Ovary (tissue), 7 donors: ENCODE measurements at regions not wholly inside any gene's neighbourhood (a gene's known extent, or its start where the extent isn't known, plus 50 kb on each side); places are given as distances from the start of the nearest gene placed in this dataset.

Experiments
- DNase-seq, 5 donors: peaks; one replicate each; pipeline ENCODE4 v3.0.0-alpha.2; 2019 to 2020
- H3K27ac ChIP-seq, 2 donors: fragments of 200-600 bp; one replicate each; pipeline versions ENCODE4 v1.5.1 to v1.8.0; 2019 to 2022
- H3K27me3 ChIP-seq: fragments of 200-600 bp; one replicate; pipeline ENCODE4 v1.8.0; 2022
- H3K36me3 ChIP-seq: fragments of 200-600 bp; sonication (generic); one replicate; pipeline ENCODE4 v1.5.1; 2019
- H3K4me1 ChIP-seq: one replicate; pipeline ENCODE4 v1.8.1; 2013; ENCODE audit warnings: mild to moderate bottlenecking, moderate library complexity; ENCODE audit not compliant: insufficient read depth
- H3K4me3 ChIP-seq: fragments of 200-600 bp; sonication (generic); one replicate; pipeline ENCODE4 v1.5.1; 2017
- H3K9me3 ChIP-seq, 2 donors: fragments of 200-600 bp in 1 of 2; sonication (generic) in 1 of 2; one replicate each; pipeline versions ENCODE4 v1.5.1 to v1.8.1; 2013 to 2019; ENCODE audit warnings: mild to moderate bottlenecking in 1 of 2, moderate library complexity in 1 of 2
- CTCF ChIP-seq, 3 donors: fragments of 450-650 bp in 2 of 3; fragments of 200-600 bp in 1 of 3; IDR thresholded peaks; one replicate each; pipeline versions ENCODE4 v1.5.1 to v1.8.0; 2016 to 2022; ENCODE audit warnings: antibody characterized with exemption in 3 of 3, mild to moderate bottlenecking in 1 of 3
- EP300 ChIP-seq: sonication (generic); formaldehyde crosslinking; IDR thresholded peaks from one replicate; pipeline ENCODE4 v1.6.1; 2017; ENCODE audit warnings: antibody characterized with exemption
- POLR2A ChIP-seq: fragments of 450-650 bp; IDR thresholded peaks from one replicate; pipeline ENCODE4 v1.6.1; 2017; ENCODE audit warnings: antibody characterized with exemption, mild to moderate bottlenecking, moderate library complexity
- WGBS, 3 donors: extraction: QIAGEN DNeasy Blood & Tissue Kit in 1 of 3; methylation state at CpG; one replicate each; pipeline versions ENCODE4 v1.1.5 to v1.1.7; 2013 to 2017; 5-methylcytosine and 5-hydroxymethylcytosine counted together
- intact Hi-C, 4 donors: fragments of 100-400 bp; cut with DNase I; formaldehyde crosslinking; loops; one replicate each; pipeline versions ENCODE4 v1.11.0 to v1.15.1; 2022 to 2023
- donor health status: DM: no; HTN: no; CAD: no; lungs with moderate emphysema.
- donor health status: DM: no; HTN: no; CAD: no.
- donor health status: Bipolar disorder and iron deficiency.
- donor health status: DM: no; HTN: no; CAD: no.
- donor health status: DM: yes; HTN: yes; CAD: no.

DNA sequence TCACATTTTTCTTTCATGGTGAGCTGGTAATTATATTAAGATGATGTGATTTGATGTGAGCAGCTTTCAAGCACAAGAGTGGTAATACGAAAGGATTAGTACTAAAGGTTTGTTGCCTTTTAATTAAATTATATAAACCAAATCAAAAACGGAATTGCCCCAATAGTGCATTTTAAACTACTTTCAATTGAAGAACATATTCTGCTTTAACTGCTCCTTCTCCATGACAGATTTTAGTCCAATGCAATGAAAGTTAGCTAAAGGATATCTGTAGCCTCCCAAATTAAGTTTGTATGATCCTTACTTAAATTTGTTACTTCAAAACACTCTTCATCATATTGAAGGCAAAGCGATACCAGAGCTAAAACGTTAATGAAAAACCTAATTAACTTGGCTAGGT, 447.1 kb upstream of the AMOT start:
- Histone ChIP-seq H3K4me3 (no peak overlapping the region), H3K27ac (no peak overlapping the region), H3K27me3 (no peaks in the 10 kb centered on the region), H3K9me3 (no peaks in the 10 kb centered on the region), H3K4me1 (no peaks in the 10 kb centered on the region), H3K36me3 (no peaks in the 10 kb centered on the region)
- intact Hi-C loops: no loop called here
- DNase-seq: no peak
- TF ChIP-seq EP300: no peak
- TF ChIP-seq CTCF (IDR thresholded peaks at IDR 0.05): no peak
- WGBS, 3 donors: 69 to 72% (median 71%) methylated on average over 4 of the region's 4 CpGs

DNA sequence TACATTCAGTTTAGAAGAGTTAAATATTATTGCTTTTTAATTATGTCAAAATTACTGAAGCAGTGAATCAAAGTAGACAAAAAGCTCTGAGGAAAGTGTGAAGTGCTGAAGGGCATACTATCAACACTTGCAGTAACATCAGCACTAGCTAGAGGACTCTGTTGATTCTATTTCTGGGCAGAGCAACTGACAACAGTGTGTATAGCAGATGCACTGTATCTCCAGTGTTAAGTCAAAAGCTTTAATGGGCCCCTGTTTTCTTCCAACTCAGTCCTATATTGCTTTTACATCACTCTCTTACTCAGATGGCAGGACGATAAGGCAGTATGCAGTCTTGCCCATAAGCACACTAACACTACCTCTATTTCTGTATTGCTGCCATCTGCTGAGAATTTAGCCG, 435.2 kb upstream of the AMOT start:
- no peaks in the 10 kb centered on the region for H3K36me3 ChIP-seq
- no peaks in the 10 kb centered on the region for H3K4me1 ChIP-seq
- intact Hi-C loops: no loop called here
- H3K27ac ChIP-seq: no peak overlapping the region
- TF ChIP-seq EP300 (no peak), CTCF (IDR thresholded peaks at IDR 0.05) (no peak), POLR2A (no peak)
- no peak overlapping the region for H3K4me3 ChIP-seq
- H3K9me3 ChIP-seq: no peaks in the 10 kb centered on the region
- DNase-seq: no peak
- WGBS, 3 donors: 82 to 90% (median 85%) methylated on average over 2 of the region's 2 CpGs
- no peaks in the 10 kb centered on the region for H3K27me3 ChIP-seq

DNA sequence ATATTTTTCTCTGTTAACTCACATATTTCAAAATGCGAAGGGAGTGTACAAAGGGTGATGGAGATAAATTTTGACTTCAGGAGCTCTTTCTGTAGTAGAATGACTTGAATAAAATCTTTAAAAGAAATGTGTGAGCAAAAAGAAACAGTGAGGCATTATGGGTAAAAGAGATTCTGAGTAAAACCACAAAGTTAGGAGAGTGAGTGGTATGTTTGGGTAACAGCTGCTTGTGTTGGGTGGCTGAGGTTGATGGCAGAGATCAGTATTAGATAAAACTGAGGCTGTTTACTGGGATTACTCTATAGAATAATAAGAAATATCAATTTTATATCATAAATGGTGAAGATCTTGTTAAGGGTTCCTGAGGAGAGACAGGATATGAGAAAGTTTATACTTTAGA, 434.2 kb upstream of the AMOT start:
- intact Hi-C loops: no loop called here
- H3K27me3 ChIP-seq: no peaks in the 10 kb centered on the region
- 90 to 93% (median 92%) methylated on average over 1 of the region's 1 CpG for WGBS, 3 donors
- no peaks in the 10 kb centered on the region for H3K9me3 ChIP-seq
- no peak for DNase-seq
- TF ChIP-seq POLR2A (no peak), CTCF (IDR thresholded peaks at IDR 0.05) (no peak), EP300 (no peak)
- no peaks in the 10 kb centered on the region for H3K36me3 ChIP-seq
- no peak overlapping the region for H3K27ac ChIP-seq
- H3K4me3 ChIP-seq: no peak overlapping the region
- no peaks in the 10 kb centered on the region for H3K4me1 ChIP-seq

GRCh38 chrX:113274345-113274744, 433.7 kb upstream of the AMOT start:
- no peak for DNase-seq
- no peak overlapping the region for H3K27ac ChIP-seq
- WGBS, 3 donors: 57 to 65% (median 61%) methylated on average over 5 of the region's 5 CpGs
- intact Hi-C loops: no loop called here
- H3K4me3 ChIP-seq: no peak overlapping the region
- H3K4me1 ChIP-seq: no peaks in the 10 kb centered on the region
- H3K9me3 ChIP-seq: no peaks in the 10 kb centered on the region
- H3K36me3 ChIP-seq: no peaks in the 10 kb centered on the region
- H3K27me3 ChIP-seq: no peaks in the 10 kb centered on the region
- no peak for TF ChIP-seq POLR2A
- no peak for TF ChIP-seq EP300
- no peak for TF ChIP-seq CTCF (IDR thresholded peaks at IDR 0.05)

DNA sequence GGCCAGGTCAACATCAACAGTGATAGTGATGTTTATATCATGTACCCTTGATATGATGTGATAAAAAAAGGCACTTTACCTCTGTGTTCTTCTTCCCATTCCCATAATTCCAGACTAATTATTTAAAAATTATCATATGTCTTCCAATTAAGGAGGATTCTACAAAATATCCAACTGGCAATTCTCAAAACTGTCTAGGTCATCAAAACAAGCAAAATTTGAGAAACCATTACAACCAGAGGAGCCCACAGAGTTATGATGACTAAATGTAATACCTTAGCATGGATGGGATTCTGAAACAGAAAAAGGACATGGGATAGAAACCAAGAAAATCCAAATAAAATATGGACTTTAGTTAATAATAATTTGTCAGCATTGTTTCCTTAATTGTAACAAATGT, 428.6 kb upstream of the AMOT start:
- H3K9me3 ChIP-seq: no peaks in the 10 kb centered on the region

More for the DNA sequence above, 428.6 kb upstream of the AMOT start:
- Histone ChIP-seq H3K36me3 (no peaks in the 10 kb centered on the region), H3K4me3 (no peak overlapping the region), H3K27ac (no peak overlapping the region), H3K27me3 (no peaks in the 10 kb centered on the region), H3K4me1 (no peaks in the 10 kb centered on the region)
- no peak for DNase-seq
- TF ChIP-seq CTCF (IDR thresholded peaks at IDR 0.05) (no peak), POLR2A (no peak), EP300 (no peak)
- intact Hi-C loops: no loop called here
